HG03045 (cell line): ENCODE measurements at regions not wholly inside any gene's neighbourhood (a gene's known extent, or its start where the extent isn't known, plus 50 kb on each side); places are given as distances from the start of the nearest gene placed in this dataset.

Source experiments
- ATAC-seq: cut with Tn5 transposase; IDR thresholded peaks from one replicate; pipeline ENCODE4 v1.9.1; 2021; ENCODE audit warnings: mild to moderate bottlenecking, moderate library complexity; ENCODE audit not compliant: unreplicated experiment

DNA sequence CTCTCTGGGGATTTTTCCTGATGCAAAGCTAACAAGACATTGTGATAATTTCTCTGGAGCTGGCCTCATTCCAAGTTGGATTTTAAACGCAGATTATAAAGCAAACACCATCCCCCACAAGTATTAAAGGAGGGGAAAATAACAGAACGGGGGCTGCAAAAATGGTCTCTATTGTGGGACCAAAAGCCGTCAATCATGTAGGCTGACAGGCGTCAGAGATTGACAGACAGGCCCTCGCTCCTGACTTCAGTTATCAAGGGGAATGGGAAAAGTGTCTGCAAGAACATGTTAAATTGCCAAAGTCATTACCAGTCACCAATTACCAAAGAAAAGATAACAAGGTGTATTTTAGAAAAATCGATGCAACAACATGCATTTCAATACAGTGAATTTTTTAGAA lies 307.4 kb upstream of the POU3F1 start:
- no peak for ATAC-seq

DNA sequence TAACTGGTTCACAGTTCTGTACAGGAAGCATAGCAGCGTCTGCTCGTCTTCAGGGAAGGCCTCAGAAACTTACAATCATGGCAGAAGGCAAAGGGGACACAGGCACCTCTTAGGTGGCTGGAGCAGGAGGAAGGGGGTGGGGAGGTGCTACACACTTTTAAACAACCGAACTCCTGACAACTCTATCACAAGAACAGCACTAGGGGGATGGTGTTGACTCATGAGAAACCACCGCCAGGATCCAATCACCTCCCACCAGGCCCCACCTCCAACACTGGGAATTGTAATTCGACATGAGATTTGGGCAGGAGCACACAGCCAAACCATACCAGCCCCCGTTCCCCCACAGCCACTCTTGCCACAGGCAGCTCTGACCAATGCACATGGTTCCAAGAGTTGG lies 306.3 kb upstream of the POU3F1 start:
- ATAC-seq: no peak

DNA sequence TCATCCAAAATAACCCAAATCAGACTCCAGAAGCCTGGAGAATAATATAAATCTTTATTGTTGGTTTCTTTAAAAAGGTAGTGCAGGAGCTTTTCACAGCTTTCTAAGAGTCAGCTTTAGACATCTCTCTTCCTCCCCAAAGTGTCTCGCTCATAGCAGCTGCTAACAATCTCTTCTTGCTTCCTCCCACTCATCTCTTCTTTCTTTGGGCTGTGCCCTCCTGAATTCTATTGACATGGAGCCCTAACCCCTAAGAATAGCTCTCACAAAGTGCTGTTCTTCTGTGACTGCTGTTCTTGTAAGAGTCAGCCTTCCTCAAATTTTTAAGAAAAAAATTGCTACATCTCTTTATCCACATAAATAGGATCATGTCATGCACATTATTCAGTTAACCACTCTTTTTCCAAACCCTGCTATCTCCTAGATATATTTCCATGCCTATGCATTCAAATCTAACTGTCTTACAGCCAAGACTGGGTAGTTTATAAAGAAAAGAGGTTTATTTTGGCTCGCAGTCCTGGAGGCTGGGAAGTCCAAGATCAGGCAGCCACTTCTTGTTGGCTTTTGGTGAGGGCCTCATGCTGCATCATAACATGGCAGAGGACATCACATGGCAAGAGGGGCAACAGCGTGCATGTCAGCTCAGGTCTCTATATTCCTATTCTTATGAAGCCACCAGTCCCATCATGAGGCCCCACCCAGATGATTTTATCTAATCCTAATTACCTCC lies 301.0 kb upstream of the POU3F1 start:
- ATAC-seq: no peak

GRCh38 chr1:38344716-38345115 lies 298.1 kb upstream of the POU3F1 start:
- no peak for ATAC-seq

GRCh38 chr1:38341694-38342093 lies 295.1 kb upstream of the POU3F1 start:
- no peak for ATAC-seq

DNA sequence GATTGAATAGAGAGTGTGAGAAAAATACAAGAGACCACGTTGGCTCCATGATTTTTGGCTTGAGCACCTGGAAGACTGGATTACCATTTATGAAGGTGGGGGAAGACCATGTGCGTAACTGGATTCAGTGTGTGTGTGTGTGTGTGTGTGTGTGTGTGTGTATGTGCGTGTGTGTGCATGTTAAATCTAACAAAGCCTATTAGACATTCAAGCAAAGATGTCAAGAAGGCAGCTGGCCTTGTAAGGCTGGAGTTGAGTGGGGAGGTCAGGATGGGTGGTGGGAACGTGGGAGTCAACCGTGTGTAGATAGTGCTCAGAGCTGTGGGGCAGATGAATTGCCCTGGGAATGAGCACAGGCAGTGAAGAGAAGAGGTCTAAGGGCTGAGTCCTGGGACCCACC lies 293.8 kb upstream of the POU3F1 start:
- ATAC-seq: no peak

- ATAC-seq: no peak
Measured at GRCh38 chr1:38337711-38338110, 291.1 kb upstream of the POU3F1 start.

DNA sequence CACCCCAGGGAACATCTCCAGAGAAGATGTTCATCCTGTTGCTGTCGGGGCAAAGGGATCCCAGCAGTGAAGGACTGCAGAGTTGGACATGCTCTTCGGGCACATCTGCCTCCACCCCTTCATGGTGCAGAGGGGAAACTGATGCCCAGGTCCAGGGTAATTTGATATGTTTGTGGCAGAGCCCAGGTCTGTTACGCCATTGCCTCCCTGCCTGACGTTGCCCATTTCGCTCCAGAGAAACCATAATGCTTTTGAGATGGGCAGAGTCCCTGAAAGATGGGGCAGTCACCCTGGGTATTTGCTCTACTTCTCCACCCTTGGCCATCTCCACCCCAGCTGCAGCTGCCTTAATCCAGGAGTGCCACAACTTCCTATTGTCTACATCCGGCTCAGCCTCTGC lies 290.4 kb upstream of the POU3F1 start:
- ATAC-seq: no peak

- no peak for ATAC-seq
Measured at GRCh38 chr1:38336301-38336923, 289.8 kb upstream of the POU3F1 start.

DNA sequence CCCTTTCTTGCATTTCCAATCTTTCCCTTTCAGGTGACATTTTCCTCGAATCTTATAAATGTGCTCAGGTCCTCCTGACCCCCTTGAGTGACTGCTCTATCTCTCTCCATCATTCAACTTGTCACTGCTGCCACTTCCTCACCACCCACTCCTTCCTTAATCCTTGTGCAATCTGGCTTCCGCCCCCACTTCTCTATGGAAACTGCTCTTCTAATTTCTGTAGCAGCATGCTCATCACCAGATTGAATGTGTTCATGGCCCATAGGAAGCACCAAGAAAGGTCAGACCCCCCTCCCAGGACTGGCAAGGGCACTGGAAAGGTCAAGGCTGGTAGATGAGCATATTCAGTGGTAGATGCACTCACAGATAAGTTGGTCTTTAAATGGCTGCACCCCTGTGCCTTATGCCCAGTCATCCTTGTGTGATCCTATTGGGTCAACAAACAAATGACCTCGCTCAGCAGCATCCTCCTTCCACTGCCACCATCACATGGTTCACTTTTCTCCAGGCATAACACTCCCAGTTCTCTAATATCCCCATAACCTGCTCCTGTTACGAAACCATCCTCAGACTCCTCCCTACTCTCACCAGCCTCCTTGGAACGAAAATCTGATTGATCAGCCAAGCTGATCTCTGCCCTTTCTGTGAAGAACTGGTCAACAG lies 288.5 kb upstream of the POU3F1 start:
- no peak for ATAC-seq

DNA sequence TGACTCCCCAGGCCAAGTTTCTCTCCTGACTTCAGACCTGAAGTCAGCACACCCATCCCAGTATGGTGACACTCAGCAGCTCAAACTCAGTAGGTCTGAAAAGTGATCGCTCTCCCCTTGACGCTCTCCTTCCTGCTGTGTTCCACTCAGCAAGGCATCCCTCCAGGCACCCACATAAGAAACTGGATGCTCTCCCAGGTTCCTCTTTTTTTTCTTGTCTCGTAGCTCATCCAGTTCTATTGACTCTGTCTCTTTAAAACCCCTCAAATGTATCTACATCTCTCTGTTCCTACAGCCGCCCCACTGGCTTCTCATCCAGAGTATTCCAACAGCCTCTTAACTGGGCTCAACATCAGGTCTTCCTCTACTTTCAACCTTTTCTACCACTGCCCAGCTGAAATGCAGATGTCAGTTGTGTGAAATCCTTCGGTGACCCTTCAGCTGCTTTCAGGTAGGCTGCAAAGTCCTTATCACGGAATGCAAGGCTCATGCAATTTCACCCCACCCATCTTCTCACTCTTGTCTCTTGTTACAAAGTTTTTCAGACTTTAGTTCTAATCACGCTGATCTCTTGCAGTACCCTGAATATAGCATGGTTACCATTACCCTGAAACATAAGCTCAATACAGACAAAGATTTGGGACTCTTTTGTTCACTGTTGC lies 286.2 kb upstream of the POU3F1 start:
- no peak for ATAC-seq

GRCh38 chr1:38331496-38332210 lies 285.1 kb upstream of the POU3F1 start:
- no peak for ATAC-seq

- no peak for ATAC-seq
Measured at GRCh38 chr1:38330799-38331198, 284.2 kb upstream of the POU3F1 start.

DNA sequence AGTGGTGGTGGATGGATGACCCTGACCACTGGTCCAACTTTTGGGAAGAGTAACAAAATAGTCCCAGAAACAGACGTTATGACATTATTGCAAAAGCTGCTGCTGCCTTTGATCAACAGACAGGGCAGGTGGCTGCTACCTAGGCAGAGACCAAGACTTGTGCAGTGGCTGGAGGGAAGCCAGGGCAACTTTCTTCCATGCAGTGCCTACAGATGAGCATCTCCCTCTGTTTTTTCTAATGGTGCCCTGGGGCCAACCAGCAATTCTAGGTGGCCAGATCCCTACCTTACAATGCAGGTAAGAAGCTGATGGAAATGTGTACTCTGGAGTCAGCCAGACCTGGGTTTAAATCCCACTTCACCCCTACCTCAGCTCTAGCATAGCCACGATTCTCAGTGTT lies 283.1 kb upstream of the POU3F1 start:
- no peak for ATAC-seq

DNA sequence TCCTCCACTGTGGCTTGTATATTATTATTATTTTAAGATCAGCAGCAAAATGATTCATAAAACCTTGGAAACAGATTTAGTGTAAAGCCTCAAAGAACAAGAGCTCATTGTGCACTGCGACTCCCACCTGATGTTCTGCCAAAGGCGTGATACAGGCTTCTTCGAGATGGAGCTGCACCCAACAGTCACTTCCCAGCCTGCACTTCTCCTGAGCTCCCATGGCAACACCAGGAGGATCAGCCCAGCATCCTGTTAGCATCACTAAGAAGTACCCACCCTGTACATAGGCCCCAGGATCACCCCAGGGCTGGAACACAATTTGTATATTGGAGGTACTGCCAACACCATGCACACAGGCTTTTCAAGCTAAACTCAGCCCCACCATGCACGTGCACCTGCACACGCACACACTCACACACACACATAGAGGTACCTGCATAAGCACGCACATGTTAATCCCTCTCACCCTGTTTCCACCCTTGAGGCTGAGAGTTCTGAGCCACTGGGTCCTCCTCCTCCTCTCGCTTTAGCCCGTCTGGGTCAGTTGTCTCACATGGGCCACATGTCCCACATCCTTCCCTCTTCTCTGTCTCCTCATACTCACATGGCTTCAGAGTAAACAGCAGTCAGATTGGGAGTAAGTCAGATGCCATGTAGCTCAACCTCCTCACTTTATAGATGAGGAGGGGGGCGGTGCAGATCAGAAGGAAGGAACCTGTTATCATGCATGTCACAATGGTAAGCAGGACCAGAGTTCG lies 281.9 kb upstream of the POU3F1 start:
- ATAC-seq: no peak

DNA sequence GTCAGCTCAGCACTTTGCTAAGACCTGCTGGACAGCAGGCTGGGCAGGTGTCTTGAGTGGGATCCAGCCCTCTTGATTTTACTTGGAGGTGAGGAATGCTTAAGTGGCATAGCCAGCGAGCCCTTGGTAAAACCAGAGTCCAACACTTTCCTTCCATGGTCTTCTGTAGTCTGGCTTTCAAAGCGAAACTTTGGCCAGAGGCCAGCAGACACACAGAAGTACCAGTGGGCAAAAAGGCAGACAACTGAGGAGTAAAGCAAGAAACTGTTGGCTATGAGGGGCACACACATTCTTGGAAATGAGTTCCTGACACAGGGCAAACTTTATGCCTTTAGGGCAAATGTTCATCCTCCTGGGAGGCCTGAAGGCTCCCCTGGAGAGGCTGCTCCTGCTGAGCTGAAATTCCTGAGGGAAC lies 281.0 kb upstream of the POU3F1 start:
- no peak for ATAC-seq

- no peak for ATAC-seq
Measured at GRCh38 chr1:38326856-38327255, 280.3 kb upstream of the POU3F1 start.

GRCh38 chr1:38326135-38326534 lies 279.5 kb upstream of the POU3F1 start:
- no peak for ATAC-seq

DNA sequence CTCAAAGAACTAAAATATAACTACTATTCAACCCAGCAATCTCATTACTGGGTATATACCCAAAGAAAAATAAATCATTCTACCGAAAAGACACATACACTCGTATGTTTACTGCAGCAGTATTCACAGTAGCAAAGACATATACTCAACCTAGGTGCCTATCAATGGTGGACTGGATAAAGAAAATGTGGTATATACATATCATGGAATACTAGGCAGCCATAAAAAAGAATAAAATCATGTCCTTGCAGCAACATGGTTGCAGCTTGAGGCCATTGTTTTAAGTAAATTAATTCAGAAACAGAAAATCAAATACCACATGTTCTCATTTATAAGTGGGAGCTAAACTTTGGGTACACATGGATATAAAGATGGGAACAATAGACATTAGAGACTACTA lies 266.2 kb upstream of the POU3F1 start:
- no peak for ATAC-seq

DNA sequence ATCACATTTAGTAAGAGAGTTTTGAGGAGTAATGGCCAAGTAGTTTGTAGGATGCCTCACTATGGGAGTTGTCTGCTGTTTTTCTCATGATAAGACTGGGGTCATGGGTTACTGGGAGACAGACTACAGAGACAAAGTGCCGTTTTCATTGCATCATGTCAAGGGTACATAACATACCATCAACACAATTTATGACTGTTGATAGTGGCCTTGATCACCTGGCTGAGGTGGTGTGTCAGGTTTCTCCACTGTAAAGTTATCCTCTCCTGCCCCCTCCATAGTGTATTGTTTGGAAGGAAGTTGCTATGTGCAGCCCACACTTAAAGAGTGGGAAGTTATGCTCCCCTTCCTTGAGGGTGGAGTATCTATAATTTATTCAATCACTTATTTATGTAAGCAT lies 263.5 kb upstream of the POU3F1 start:
- no peak for ATAC-seq
